Loucy (cell line): ENCODE measurements at regions not wholly inside any gene's neighbourhood (a gene's known extent, or its start where the extent isn't known, plus 50 kb on each side); places are given as distances from the start of the nearest gene placed in this dataset.

Experiments used
- H2AFZ ChIP-seq: fragments of 200-600 bp; sonication (generic); 2 replicates; pipeline ENCODE4 v1.6.0; 2016; ENCODE audit warnings: antibody characterized with exemption, mild to moderate bottlenecking, low read length, moderate library complexity
- H3F3A ChIP-seq: fragments of 200-600 bp; 2 replicates; pipeline ENCODE4 v1.6.0; 2016; ENCODE audit warnings: antibody characterized with exemption, low read depth, mild to moderate bottlenecking
- H3K27me3 ChIP-seq: fragments of 200-600 bp; sonication (generic); 2 replicates; pipeline ENCODE4 v1.6.1; 2014; ENCODE audit warnings: low read length, mild to moderate bottlenecking; ENCODE audit not compliant: insufficient read depth, poor library complexity, severe bottlenecking
- H3K36me3 ChIP-seq: fragments of 200-600 bp; sonication (generic); 2 replicates; pipeline ENCODE4 v1.6.1; 2016; ENCODE audit warnings: low read length; ENCODE audit not compliant: insufficient read depth
- H3K4me1 ChIP-seq: fragments of 200-600 bp; sonication (generic); 2 replicates; pipeline ENCODE4 v1.5.1; 2014; ENCODE audit warnings: low read length, mild to moderate bottlenecking; ENCODE audit not compliant: insufficient read depth, poor library complexity, severe bottlenecking
- H3K4me2 ChIP-seq: fragments of 200-600 bp; sonication (generic); 2 replicates; pipeline ENCODE4 v1.6.0; 2014; ENCODE audit warnings: antibody characterized with exemption, low read length, low read depth, mild to moderate bottlenecking; ENCODE audit not compliant: poor library complexity, severe bottlenecking
- H3K4me3 ChIP-seq: fragments of 200-600 bp; sonication (generic); 2 replicates; pipeline ENCODE4 v1.5.1; 2014; ENCODE audit warnings: low read length, mild to moderate bottlenecking, mixed read lengths; ENCODE audit not compliant: poor library complexity, severe bottlenecking
- H3K79me2 ChIP-seq: fragments of 200-600 bp; sonication (generic); 2 replicates; pipeline ENCODE4 v1.6.1; 2014; ENCODE audit warnings: low read length; ENCODE audit not compliant: insufficient read depth
- H3K9ac ChIP-seq: fragments of 200-600 bp; sonication (generic); 2 replicates; pipeline ENCODE4 v1.6.0; 2014; ENCODE audit warnings: mild to moderate bottlenecking, low read depth, low read length, moderate library complexity; ENCODE audit not compliant: poor library complexity, severe bottlenecking
- H3K9me2 ChIP-seq: fragments of 200-600 bp; sonication (generic); replicated peaks from 2 replicates; pipeline ENCODE4 v1.6.1; 2016; ENCODE audit warnings: low read depth, low read length, mixed read lengths
- H3K9me3 ChIP-seq: fragments of 200-600 bp; sonication (generic); 2 replicates; pipeline ENCODE4 v1.6.1; 2014; ENCODE audit warnings: mild to moderate bottlenecking, antibody characterized with exemption, low read length, low read depth; ENCODE audit not compliant: insufficient read depth
- H4K20me1 ChIP-seq: fragments of 200-600 bp; sonication (generic); 2 replicates; pipeline ENCODE4 v1.6.0; 2014; ENCODE audit warnings: antibody characterized with exemption, low read length, mild to moderate bottlenecking; ENCODE audit not compliant: insufficient read depth, poor library complexity, severe bottlenecking
- EZH2phosphoT487 ChIP-seq: fragments of 200-600 bp; IDR thresholded peaks from 2 replicates; pipeline ENCODE4 v1.6.1; 2018; ENCODE audit warnings: antibody characterized with exemption, mild to moderate bottlenecking, moderate library complexity, borderline replicate concordance
- TF ChIP-seq, protein P1 (sequence below): fragments of 200-600 bp; sonication (generic); conservative IDR thresholded peaks from 2 replicates; pipeline ENCODE4 v1.5.1; 2014; ENCODE audit warnings: mild to moderate bottlenecking, antibody characterized with exemption, low read length

DNA sequence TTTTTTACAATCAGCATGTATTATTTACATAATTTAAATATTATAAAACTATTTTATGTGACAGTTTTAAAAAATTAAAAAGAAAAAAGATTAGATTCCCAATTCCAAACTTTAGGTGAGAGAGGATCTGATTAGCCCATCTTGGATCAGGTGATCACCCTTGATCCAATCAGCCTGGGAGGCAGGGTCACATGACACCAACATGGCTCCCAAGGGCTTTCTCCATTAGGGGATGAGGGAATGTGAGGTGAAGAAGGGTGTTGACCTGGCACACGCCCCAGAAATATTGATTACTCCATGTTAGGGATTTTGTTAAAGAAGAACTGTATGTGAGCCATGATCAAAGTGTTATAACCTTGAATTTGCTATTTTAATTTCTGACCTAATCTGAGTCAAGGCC is 225.4 kb downstream of the RBM19 start:
- Histone ChIP-seq H3K4me1 (no peaks in the 10 kb centered on the region), H3K9ac (no peak overlapping the region), H3F3A (no peaks in the 10 kb centered on the region), H2AFZ (no peak overlapping the region), H3K36me3 (no peaks in the 10 kb centered on the region), H3K27me3 (no peaks in the 10 kb centered on the region), H3K9me3 (no peaks in the 10 kb centered on the region), H3K4me2 (no peak overlapping the region), H3K4me3 (no peak overlapping the region), H4K20me1 (no peaks in the 10 kb centered on the region), H3K9me2 (no peaks in the 10 kb centered on the region), H3K79me2 (no peaks in the 10 kb centered on the region)
- no peak for TF ChIP-seq EZH2phosphoT487
- TF ChIP-seq, protein P1, sequence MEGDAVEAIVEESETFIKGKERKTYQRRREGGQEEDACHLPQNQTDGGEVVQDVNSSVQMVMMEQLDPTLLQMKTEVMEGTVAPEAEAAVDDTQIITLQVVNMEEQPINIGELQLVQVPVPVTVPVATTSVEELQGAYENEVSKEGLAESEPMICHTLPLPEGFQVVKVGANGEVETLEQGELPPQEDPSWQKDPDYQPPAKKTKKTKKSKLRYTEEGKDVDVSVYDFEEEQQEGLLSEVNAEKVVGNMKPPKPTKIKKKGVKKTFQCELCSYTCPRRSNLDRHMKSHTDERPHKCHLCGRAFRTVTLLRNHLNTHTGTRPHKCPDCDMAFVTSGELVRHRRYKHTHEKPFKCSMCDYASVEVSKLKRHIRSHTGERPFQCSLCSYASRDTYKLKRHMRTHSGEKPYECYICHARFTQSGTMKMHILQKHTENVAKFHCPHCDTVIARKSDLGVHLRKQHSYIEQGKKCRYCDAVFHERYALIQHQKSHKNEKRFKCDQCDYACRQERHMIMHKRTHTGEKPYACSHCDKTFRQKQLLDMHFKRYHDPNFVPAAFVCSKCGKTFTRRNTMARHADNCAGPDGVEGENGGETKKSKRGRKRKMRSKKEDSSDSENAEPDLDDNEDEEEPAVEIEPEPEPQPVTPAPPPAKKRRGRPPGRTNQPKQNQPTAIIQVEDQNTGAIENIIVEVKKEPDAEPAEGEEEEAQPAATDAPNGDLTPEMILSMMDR, result no peak

DNA sequence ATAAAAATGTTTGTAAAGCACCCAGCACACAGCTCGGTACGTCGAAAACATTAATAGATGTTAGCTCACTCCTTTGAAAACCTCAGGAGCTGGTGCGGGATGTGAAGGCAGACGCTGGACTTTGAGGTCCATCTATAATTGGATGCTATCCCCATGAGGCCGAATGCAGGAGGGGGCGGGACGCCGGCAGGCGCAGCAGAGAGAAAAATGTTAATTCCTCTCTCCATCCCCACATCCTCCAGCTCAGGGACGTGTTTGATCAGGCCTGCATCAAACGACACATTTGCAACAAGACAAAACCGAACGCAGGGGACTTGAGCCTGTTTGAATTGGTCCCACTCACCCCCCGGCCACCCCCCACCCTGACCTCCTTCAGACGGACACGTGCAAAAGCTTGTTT is 231.0 kb downstream of the RBM19 start:
- Histone ChIP-seq H3K4me1 (no peaks in the 10 kb centered on the region), H3K4me3 (no peak overlapping the region), H3K4me2 (no peak overlapping the region), H2AFZ (no peak overlapping the region), H3K9me3 (no peaks in the 10 kb centered on the region), H4K20me1 (no peaks in the 10 kb centered on the region), H3K79me2 (no peaks in the 10 kb centered on the region), H3F3A (no peaks in the 10 kb centered on the region), H3K9ac (no peak overlapping the region), H3K36me3 (no peaks in the 10 kb centered on the region), H3K9me2 (no peaks in the 10 kb centered on the region), H3K27me3 (no peaks in the 10 kb centered on the region)
- TF ChIP-seq, protein P1, result no peak

DNA sequence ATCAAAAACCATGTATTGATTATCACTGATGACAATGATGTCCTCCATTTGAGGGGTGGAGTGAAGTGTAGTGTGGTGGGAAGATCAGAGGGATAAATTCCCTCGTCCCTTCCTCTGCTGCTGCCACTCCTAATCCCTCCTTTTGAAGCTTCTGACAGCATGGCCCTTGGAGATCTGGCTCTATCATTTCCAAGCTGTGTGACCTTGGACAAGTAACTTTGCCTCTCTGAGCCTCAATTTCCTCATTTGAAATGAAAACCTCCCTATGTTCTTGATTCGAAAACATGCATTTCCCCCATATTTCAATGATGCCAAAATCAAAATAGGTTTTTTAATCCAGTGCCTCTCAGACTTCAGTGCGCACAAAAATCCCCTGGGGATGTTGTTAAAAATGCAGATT is 231.6 kb downstream of the RBM19 start:
- Histone ChIP-seq H3K4me1 (no peaks in the 10 kb centered on the region), H3K9me2 (no peaks in the 10 kb centered on the region), H3K27me3 (no peaks in the 10 kb centered on the region), H3K36me3 (no peaks in the 10 kb centered on the region), H3K79me2 (no peaks in the 10 kb centered on the region), H3K9ac (no peak overlapping the region), H2AFZ (no peak overlapping the region), H3K4me3 (no peak overlapping the region), H3K4me2 (no peak overlapping the region), H4K20me1 (no peaks in the 10 kb centered on the region), H3F3A (no peaks in the 10 kb centered on the region), H3K9me3 (no peaks in the 10 kb centered on the region)
- TF ChIP-seq, protein P1, result no peak
- TF ChIP-seq EZH2phosphoT487, result no peak
